ENCODE measurements at regions not wholly inside any gene's neighbourhood (a gene's known extent, or its start where the extent isn't known, plus 50 kb on each side); places are given as distances from the start of the nearest gene placed in this dataset.

- no peak overlapping the region for H3K27ac ChIP-seq (ENCODE audit: control insufficient read depth, insufficient read depth, low read length)
- no peak for TF ChIP-seq CTCF (optimal IDR thresholded peaks at IDR 0.05 in 1 of 3, IDR thresholded peaks at IDR 0.05 in 1 of 3, conservative IDR thresholded peaks at IDR 0.05 in 1 of 3; ENCODE audit: extremely low read depth in 1 of 3, insufficient read depth in 2 of 3, low read length in 3 of 3)
- TF ChIP-seq EZH2 (IDR thresholded peaks at IDR 0.05; ENCODE audit: low read length), result no peak
- H4K20me1 ChIP-seq (ENCODE audit: control insufficient read depth, extremely low read depth, insufficient read depth, low read length), result no peaks in the 10 kb centered on the region
- no peak overlapping the region for H3K4me2 ChIP-seq (ENCODE audit: control insufficient read depth, extremely low read depth, insufficient read depth, low read depth, low read length)
- dilution Hi-C loops (cut with MboI; ENCODE audit: extremely low pct_ligation_motif_present, low sequenced_read_pairs), result no loop called here
- H3K36me3 ChIP-seq (ENCODE audit: control insufficient read depth in 2 of 2, extremely low read depth in 1 of 2, insufficient read depth in 2 of 2, low read length in 2 of 2), result no peaks in the 10 kb centered on the region
- H3K4me1 ChIP-seq (ENCODE audit: control insufficient read depth, extremely low read depth, insufficient read depth, low read length), result peaks cover 20% of the 10 kb centered on the region
- H2AFZ ChIP-seq (ENCODE audit: control insufficient read depth, low read length), result no peak overlapping the region
- no peaks in the 10 kb centered on the region for H3K79me2 ChIP-seq (ENCODE audit: control insufficient read depth, insufficient read depth, low read length)
- H3K4me3 ChIP-seq (ENCODE audit: control insufficient read depth in 2 of 3, extremely low read depth in 1 of 3, insufficient read depth in 2 of 3, low read depth in 1 of 3, low read length in 3 of 3), result no peak overlapping the region
- no peaks in the 10 kb centered on the region for H3K9me1 ChIP-seq (ENCODE audit: control insufficient read depth, extremely low read depth, insufficient read depth, low read length)
- no peaks in the 10 kb centered on the region for H3K9me3 ChIP-seq (ENCODE audit: control insufficient read depth, low read depth, low read length)
- no peaks in the 10 kb centered on the region for H3K27me3 ChIP-seq (ENCODE audit: control insufficient read depth, extremely low read depth, insufficient read depth, low read length)
- no peak overlapping the region for H3K9ac ChIP-seq (ENCODE audit: control insufficient read depth, extremely low read depth, insufficient read depth, low read length)
- FAIRE-seq (no peak), DNase-seq (ENCODE audit: low read depth, low spot score) (no peak)
These were observed 401.9 kb upstream of the GRIA1 start for GRCh38 chr5:153088538-153088937.

GRCh38 chr5:153094333-153094732 lies 396.1 kb upstream of the GRIA1 start:
- Histone ChIP-seq H4K20me1 (ENCODE audit: control insufficient read depth, extremely low read depth, insufficient read depth, low read length) (no peaks in the 10 kb centered on the region), H3K27me3 (ENCODE audit: control insufficient read depth, extremely low read depth, insufficient read depth, low read length) (no peaks in the 10 kb centered on the region), H3K27ac (ENCODE audit: control insufficient read depth, insufficient read depth, low read length) (no peak overlapping the region), H3K4me3 (ENCODE audit: control insufficient read depth in 2 of 3, extremely low read depth in 1 of 3, insufficient read depth in 2 of 3, low read depth in 1 of 3, low read length in 3 of 3) (no peak overlapping the region), H3K79me2 (ENCODE audit: control insufficient read depth, insufficient read depth, low read length) (no peaks in the 10 kb centered on the region), H3K9me3 (ENCODE audit: control insufficient read depth, low read depth, low read length) (no peaks in the 10 kb centered on the region), H3K9ac (ENCODE audit: control insufficient read depth, extremely low read depth, insufficient read depth, low read length) (no peak overlapping the region), H3K4me2 (ENCODE audit: control insufficient read depth, extremely low read depth, insufficient read depth, low read depth, low read length) (no peak overlapping the region), H3K36me3 (ENCODE audit: control insufficient read depth in 2 of 2, extremely low read depth in 1 of 2, insufficient read depth in 2 of 2, low read length in 2 of 2) (no peaks in the 10 kb centered on the region), H2AFZ (ENCODE audit: control insufficient read depth, low read length) (no peak overlapping the region), H3K9me1 (ENCODE audit: control insufficient read depth, extremely low read depth, insufficient read depth, low read length) (no peaks in the 10 kb centered on the region), H3K4me1 (ENCODE audit: control insufficient read depth, extremely low read depth, insufficient read depth, low read length) (no peaks in the 10 kb centered on the region)
- FAIRE-seq (no peak), DNase-seq (ENCODE audit: low read depth, low spot score) (no peak)
- TF ChIP-seq EZH2 (IDR thresholded peaks at IDR 0.05; ENCODE audit: low read length) (no peak), CTCF (optimal IDR thresholded peaks at IDR 0.05 in 1 of 3, IDR thresholded peaks at IDR 0.05 in 1 of 3, conservative IDR thresholded peaks at IDR 0.05 in 1 of 3; ENCODE audit: extremely low read depth in 1 of 3, insufficient read depth in 2 of 3, low read length in 3 of 3) (no peak)
- dilution Hi-C loops (cut with MboI; ENCODE audit: extremely low pct_ligation_motif_present, low sequenced_read_pairs), result no loop called here
